ENCODE measurements at regions not wholly inside any gene's neighbourhood (a gene's known extent, or its start where the extent isn't known, plus 50 kb on each side); places are given as distances from the start of the nearest gene placed in this dataset.
"Not testable (repeated sequence)": the region's sequence is repeated elsewhere in the genome, so short reads cannot be mapped to it uniquely, and the experiment has no call there.

- not testable (repeated sequence) for H3K27ac ChIP-seq (ENCODE audit: low read length); H3K4me1 ChIP-seq (ENCODE audit: control insufficient read depth in 1 of 2, insufficient read depth in 2 of 2, low read length in 2 of 2); H3K4me3 ChIP-seq (ENCODE audit: low read depth in 1 of 2, low read length in 2 of 2); H3K36me3 ChIP-seq (ENCODE audit: control insufficient read depth in 1 of 2, insufficient read depth in 2 of 2, low read length in 2 of 2); H3K9me3 ChIP-seq (ENCODE audit: control insufficient read depth in 1 of 2, low read length in 2 of 2); H3K27me3 ChIP-seq (ENCODE audit: low read depth, low read length)
Observed at GRCh38 chr2:87526258-87526657, 221.6 kb upstream of the PLGLB2 start.

GRCh38 chr2:87531968-87532715 is 215.7 kb upstream of the PLGLB2 start:
- H3K36me3 ChIP-seq (ENCODE audit: control insufficient read depth in 1 of 2, insufficient read depth in 2 of 2, low read length in 2 of 2); H3K4me3 ChIP-seq (ENCODE audit: low read depth in 1 of 2, low read length in 2 of 2); H3K9me3 ChIP-seq (ENCODE audit: control insufficient read depth in 1 of 2, low read length in 2 of 2); H3K27me3 ChIP-seq (ENCODE audit: low read depth, low read length); H3K27ac ChIP-seq (ENCODE audit: low read length); H3K4me1 ChIP-seq (ENCODE audit: control insufficient read depth in 1 of 2, insufficient read depth in 2 of 2, low read length in 2 of 2): not testable (repeated sequence)

DNA sequence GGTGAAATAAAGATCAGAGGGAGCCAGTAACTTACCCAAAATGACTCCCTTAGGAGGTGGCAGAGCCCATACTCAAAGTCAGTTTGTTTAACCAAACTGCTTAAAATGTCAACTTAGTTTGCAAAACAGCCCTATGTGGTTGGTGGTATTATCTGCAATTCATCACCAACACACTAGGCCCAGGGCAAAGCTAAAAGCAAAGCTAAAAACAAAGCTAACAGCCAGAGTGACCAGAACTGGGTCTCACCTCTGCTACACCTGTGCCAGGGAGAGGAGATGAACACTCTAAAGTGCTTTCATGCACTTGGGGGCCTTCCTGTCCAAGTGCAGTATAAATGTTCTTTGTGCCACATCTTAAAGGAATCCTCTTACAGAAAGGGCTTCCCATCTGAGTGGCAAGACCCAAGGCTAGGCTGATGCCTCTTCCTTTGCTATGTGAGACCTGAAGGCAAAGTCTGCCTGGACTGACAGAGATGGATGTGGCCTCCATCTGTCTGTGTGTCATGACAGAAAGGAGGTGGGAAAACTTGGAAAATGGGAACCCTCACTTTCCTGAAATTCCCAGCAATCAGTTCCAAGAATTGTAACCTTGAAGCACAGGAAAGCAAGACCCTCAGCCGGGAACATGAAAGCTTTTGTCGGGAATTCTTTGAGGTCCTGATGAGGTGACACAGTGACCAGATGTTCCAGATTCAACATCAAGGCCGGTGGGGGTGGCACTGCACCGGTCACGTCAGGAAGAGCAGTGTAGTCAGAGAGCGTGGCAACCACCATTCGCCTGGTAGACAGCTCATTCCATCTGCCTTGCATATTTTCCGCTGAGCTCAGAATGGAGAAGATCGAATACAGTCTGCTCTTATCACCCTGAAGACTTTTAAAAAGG is 214.3 kb upstream of the PLGLB2 start:
- H3K4me3 ChIP-seq (ENCODE audit: low read depth in 1 of 2, low read length in 2 of 2); H3K36me3 ChIP-seq (ENCODE audit: control insufficient read depth in 1 of 2, insufficient read depth in 2 of 2, low read length in 2 of 2); H3K27me3 ChIP-seq (ENCODE audit: low read depth, low read length); H3K4me1 ChIP-seq (ENCODE audit: control insufficient read depth in 1 of 2, insufficient read depth in 2 of 2, low read length in 2 of 2); H3K27ac ChIP-seq (ENCODE audit: low read length); H3K9me3 ChIP-seq (ENCODE audit: control insufficient read depth in 1 of 2, low read length in 2 of 2): not testable (repeated sequence)

- not testable (repeated sequence) for H3K4me3 ChIP-seq (ENCODE audit: low read depth in 1 of 2, low read length in 2 of 2); H3K9me3 ChIP-seq (ENCODE audit: control insufficient read depth in 1 of 2, low read length in 2 of 2); H3K4me1 ChIP-seq (ENCODE audit: control insufficient read depth in 1 of 2, insufficient read depth in 2 of 2, low read length in 2 of 2); H3K27me3 ChIP-seq (ENCODE audit: low read depth, low read length); H3K36me3 ChIP-seq (ENCODE audit: control insufficient read depth in 1 of 2, insufficient read depth in 2 of 2, low read length in 2 of 2); H3K27ac ChIP-seq (ENCODE audit: low read length)
Observed at GRCh38 chr2:87534273-87534889, 213.5 kb upstream of the PLGLB2 start.

- H3K9me3 ChIP-seq (ENCODE audit: control insufficient read depth in 1 of 2, low read length in 2 of 2); H3K27ac ChIP-seq (ENCODE audit: low read length); H3K27me3 ChIP-seq (ENCODE audit: low read depth, low read length); H3K4me1 ChIP-seq (ENCODE audit: control insufficient read depth in 1 of 2, insufficient read depth in 2 of 2, low read length in 2 of 2); H3K4me3 ChIP-seq (ENCODE audit: low read depth in 1 of 2, low read length in 2 of 2); H3K36me3 ChIP-seq (ENCODE audit: control insufficient read depth in 1 of 2, insufficient read depth in 2 of 2, low read length in 2 of 2): not testable (repeated sequence)
Observed at GRCh38 chr2:87536427-87536826, 211.5 kb upstream of the PLGLB2 start.

DNA sequence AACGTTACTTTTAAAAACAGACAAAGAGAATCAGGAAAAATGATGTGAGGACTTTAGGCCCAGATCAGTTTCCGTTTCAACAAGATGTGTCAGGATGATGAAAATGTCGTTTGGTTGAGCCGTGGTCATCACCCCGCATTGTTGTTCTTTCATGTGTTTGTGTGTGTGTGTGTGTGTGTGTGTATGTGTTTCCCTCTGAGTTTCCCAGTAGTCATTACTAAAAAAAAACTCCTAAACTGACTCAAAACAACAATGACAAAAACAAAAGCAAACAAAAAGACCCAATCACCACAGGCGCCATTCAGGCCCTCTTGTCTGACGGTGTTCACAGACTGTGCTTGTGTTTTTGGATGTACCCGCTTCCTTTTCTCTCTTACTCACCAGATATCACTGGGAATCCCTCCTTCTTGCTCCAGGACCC is 210.6 kb upstream of the PLGLB2 start:
- H3K9me3 ChIP-seq (ENCODE audit: control insufficient read depth in 1 of 2, low read length in 2 of 2); H3K27me3 ChIP-seq (ENCODE audit: low read depth, low read length); H3K27ac ChIP-seq (ENCODE audit: low read length); H3K36me3 ChIP-seq (ENCODE audit: control insufficient read depth in 1 of 2, insufficient read depth in 2 of 2, low read length in 2 of 2); H3K4me3 ChIP-seq (ENCODE audit: low read depth in 1 of 2, low read length in 2 of 2); H3K4me1 ChIP-seq (ENCODE audit: control insufficient read depth in 1 of 2, insufficient read depth in 2 of 2, low read length in 2 of 2): not testable (repeated sequence)

DNA sequence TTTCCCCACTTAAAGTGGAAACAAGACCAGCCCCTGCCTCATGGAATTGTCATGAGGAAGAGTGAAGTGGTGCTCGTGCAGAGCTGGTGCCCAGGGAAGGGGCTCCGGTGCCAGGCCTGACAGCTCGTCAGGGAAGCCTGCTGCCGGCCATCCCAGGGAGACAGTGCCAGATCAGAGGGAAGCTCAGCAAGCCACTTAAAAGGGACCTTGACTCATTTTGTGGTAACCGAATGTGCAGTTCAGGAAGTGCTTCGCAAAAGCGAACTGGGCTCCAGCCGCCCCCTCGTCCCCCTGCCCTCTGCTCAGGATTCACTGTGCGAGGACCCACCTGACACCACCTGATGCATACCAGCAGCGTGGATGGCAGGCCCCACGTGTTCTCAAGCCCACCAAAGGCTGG is 209.6 kb upstream of the PLGLB2 start:
- not testable (repeated sequence) for H3K9me3 ChIP-seq (ENCODE audit: control insufficient read depth in 1 of 2, low read length in 2 of 2); H3K27me3 ChIP-seq (ENCODE audit: low read depth, low read length); H3K36me3 ChIP-seq (ENCODE audit: control insufficient read depth in 1 of 2, insufficient read depth in 2 of 2, low read length in 2 of 2); H3K27ac ChIP-seq (ENCODE audit: low read length); H3K4me3 ChIP-seq (ENCODE audit: low read depth in 1 of 2, low read length in 2 of 2); H3K4me1 ChIP-seq (ENCODE audit: control insufficient read depth in 1 of 2, insufficient read depth in 2 of 2, low read length in 2 of 2)

DNA sequence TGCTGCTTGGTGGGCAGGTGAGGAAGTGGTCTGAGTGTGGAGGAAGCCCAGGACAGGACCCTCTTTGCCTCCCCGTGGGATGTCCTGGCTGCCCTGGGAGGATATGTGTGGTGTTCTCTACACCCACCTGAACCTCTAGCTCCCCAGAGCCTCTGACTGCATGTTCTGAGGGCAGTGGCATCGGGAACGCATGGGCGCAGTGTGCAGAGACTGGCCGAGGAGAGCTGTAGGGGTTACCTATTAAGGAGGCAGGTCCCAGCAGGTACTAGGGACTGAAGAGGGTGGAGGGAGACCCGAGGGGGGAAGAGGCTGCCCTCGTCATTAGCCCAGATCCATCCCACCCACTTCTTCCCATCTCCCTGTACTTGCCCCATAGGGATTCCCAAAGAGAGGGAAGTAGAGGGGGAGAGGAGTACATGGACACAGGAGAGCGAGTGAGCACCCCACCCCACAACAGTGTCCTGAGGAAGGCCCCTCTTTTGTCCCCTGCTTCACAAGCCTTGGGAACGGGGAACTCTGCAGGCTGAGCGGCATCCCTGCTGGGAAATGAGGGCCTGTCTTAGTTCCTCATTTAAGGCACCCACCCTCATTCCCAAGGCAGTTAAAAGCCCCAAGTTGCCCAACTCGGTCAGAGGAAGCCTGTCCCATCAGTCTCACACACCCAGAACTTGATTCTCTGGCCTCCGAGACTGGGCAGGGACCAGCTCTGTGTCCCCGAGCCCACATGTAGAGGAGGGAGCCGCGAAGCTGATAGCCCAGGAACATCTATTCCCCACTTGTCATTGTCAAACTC is 208.5 kb upstream of the PLGLB2 start:
- not testable (repeated sequence) for H3K9me3 ChIP-seq (ENCODE audit: control insufficient read depth in 1 of 2, low read length in 2 of 2); H3K36me3 ChIP-seq (ENCODE audit: control insufficient read depth in 1 of 2, insufficient read depth in 2 of 2, low read length in 2 of 2); H3K4me1 ChIP-seq (ENCODE audit: control insufficient read depth in 1 of 2, insufficient read depth in 2 of 2, low read length in 2 of 2); H3K27me3 ChIP-seq (ENCODE audit: low read depth, low read length); H3K4me3 ChIP-seq (ENCODE audit: low read depth in 1 of 2, low read length in 2 of 2); H3K27ac ChIP-seq (ENCODE audit: low read length)

GRCh38 chr2:87540242-87540641 is 207.6 kb upstream of the PLGLB2 start:
- H3K27me3 ChIP-seq (ENCODE audit: low read depth, low read length); H3K9me3 ChIP-seq (ENCODE audit: control insufficient read depth in 1 of 2, low read length in 2 of 2); H3K4me1 ChIP-seq (ENCODE audit: control insufficient read depth in 1 of 2, insufficient read depth in 2 of 2, low read length in 2 of 2); H3K27ac ChIP-seq (ENCODE audit: low read length); H3K36me3 ChIP-seq (ENCODE audit: control insufficient read depth in 1 of 2, insufficient read depth in 2 of 2, low read length in 2 of 2); H3K4me3 ChIP-seq (ENCODE audit: low read depth in 1 of 2, low read length in 2 of 2): not testable (repeated sequence)

- not testable (repeated sequence) for H3K4me1 ChIP-seq (ENCODE audit: control insufficient read depth in 1 of 2, insufficient read depth in 2 of 2, low read length in 2 of 2); H3K27me3 ChIP-seq (ENCODE audit: low read depth, low read length); H3K4me3 ChIP-seq (ENCODE audit: low read depth in 1 of 2, low read length in 2 of 2); H3K9me3 ChIP-seq (ENCODE audit: control insufficient read depth in 1 of 2, low read length in 2 of 2); H3K36me3 ChIP-seq (ENCODE audit: control insufficient read depth in 1 of 2, insufficient read depth in 2 of 2, low read length in 2 of 2); H3K27ac ChIP-seq (ENCODE audit: low read length)
Observed at GRCh38 chr2:87542599-87543174, 205.2 kb upstream of the PLGLB2 start.

GRCh38 chr2:87543797-87544196 is 204.1 kb upstream of the PLGLB2 start:
- not testable (repeated sequence) for H3K4me1 ChIP-seq (ENCODE audit: control insufficient read depth in 1 of 2, insufficient read depth in 2 of 2, low read length in 2 of 2); H3K9me3 ChIP-seq (ENCODE audit: control insufficient read depth in 1 of 2, low read length in 2 of 2)

More at GRCh38 chr2:87543797-87544196, 204.1 kb upstream of the PLGLB2 start:
- not testable (repeated sequence) for H3K4me3 ChIP-seq (ENCODE audit: low read depth in 1 of 2, low read length in 2 of 2); H3K27ac ChIP-seq (ENCODE audit: low read length); H3K27me3 ChIP-seq (ENCODE audit: low read depth, low read length); H3K36me3 ChIP-seq (ENCODE audit: control insufficient read depth in 1 of 2, insufficient read depth in 2 of 2, low read length in 2 of 2)
